NCI-H2196 (cell line): ENCODE measurements at regions not wholly inside any gene's neighbourhood (a gene's known extent, or its start where the extent isn't known, plus 50 kb on each side); places are given as distances from the start of the nearest gene placed in this dataset.
"Not testable (repeated sequence)": the region's sequence is repeated elsewhere in the genome, so short reads cannot be mapped to it uniquely, and the experiment has no call there.

Source experiments
- DNase-seq: peaks from one replicate; lab custom pipeline; 2025; ENCODE audit not compliant: unreplicated experiment; lab: John Stamatoyannopoulos, UW

GRCh38 chr6:15905488-15906419 lies 223.1 kb upstream of the MYLIP start:
- no peak for DNase-seq

GRCh38 chr6:15904651-15905376 lies 224.1 kb upstream of the MYLIP start:
- no peak for DNase-seq

DNA sequence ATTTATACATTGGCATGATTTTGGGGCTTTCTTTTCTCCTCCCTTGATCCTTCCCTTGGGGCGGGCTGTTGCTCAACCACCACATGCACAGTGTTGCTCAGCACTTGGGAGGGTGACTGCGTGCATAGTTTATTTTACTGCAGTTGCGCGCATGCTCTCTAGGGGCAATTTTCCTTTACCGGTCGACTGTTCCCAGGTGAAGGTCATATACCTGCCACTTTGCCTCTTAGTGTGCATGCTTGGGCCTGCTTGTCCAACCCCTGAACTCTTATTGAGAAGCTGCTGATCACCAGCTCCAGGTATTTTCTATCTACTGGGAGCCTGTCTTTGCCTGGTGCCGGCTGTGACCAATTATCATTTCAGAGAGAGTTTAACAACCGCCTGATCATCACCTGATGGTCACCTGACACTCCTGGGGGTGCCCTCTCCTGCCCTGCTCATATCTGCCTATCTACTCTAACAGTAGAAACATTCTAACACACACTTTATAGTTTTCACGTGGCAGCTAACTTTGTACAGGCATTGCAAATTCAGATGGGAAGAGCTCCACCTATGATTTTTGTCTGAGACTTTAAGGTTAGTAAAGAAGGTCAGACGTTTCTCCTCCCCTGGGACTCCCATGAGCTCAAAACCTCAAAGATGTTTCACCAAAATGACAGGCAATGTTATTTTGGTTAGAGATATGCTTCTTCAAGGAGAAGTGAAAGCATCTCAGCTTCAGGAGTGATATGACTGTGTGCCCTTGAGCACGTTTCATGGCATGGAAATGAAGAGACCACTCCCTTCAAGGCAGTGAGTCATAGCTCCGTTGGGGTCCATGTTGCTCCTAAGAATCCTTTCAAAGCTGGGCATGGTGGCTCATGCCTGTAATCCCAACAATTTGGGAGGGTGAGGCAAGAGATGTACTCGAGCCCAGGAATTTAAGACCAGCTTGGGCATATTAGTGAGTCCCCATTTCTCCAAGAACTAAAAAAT lies 227.5 kb upstream of the MYLIP start:
- no peak for DNase-seq

DNA sequence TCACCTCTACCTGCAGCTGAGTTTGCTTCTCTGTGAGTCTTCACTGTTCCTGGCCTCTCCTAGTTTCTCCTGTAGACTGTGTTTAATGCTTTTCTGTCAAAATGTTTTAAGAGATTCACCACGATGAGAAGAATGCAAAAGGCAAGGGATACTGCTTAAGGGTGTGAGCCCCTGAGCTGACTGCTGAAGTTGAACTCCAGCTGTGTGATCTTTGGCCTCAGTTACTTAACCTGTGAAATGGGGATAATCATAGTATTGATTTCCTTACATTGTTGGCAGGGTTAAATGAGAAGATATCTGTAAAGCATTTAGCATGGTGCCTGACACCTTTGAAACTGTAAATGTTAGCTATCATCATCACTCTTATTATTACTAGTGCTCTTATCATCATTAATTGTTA lies 230.2 kb upstream of the MYLIP start:
- DNase-seq = no peak

DNA sequence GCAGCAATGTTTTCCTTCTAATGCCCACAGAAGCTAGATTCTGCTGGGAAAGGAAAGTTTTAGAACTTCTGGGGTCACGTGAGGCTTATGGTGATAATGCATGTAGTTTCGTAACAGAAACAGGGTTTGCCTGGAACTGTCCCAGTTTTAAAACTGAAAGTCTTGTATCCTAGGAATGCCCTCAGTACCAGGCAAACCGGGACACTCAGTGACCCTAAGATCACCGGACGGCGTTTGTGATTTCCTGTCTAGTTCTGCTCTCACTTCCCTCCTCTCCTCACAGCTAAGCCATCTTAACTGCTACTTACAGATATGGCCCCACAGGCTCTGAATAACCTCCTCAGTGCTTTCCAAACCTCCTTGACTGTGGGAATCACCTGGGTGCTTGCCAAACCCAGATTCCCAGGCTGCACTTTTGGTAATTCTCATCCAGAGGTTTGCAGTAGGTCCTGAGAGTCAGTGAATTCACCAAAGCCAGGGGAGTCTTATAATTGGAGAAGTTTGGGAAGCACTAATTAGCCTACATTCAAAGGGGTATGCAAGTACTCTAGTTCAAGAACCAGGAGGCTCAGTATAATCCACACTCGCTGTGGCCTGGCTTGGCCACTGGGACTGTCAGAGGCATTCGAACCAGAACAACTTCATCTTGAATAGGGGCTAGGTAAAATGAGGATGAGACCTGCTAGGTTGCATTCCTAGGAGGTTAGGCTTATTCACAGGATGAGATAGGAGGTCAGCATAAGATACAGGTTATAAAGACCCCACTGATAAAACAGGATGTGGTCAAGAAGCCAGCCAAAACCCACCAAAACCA lies 231.6 kb upstream of the MYLIP start:
- no peak for DNase-seq

DNA sequence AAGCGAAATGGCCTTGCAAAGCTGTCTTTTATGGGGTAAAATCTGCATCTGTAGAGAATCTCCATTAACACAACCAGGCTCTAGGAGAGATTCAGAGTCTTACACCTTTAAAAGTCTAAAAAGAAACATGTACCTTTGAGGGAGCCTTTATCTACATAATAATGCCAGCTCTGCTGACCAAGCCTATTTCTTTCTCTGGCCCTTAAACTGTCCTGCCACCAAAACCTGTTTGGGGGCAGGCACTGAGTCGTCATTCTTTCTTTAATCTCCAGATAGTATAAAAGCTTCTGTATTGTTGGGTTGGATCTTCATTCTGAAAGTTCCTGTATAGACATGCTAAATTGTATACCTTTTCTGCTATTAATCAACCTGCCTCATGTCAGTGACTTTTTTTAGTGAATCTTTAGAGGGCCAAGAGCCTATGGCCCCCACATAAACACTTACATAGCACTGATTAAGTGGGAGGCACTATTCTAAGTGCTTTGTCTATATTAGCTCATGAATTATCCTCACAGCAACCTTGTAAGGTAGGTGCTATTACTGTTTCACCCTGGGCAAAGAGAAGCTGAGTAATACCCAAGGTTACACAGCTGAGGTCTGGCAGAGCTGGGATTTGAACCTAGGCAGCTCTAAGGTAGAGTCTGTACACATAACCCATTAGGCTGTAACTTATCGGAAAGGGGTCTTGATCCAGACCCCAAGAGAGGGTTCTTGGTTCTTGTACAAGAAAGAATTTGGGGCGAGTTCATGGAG lies 232.3 kb upstream of the DTNBP1 start:
- DNase-seq = no peak

DNA sequence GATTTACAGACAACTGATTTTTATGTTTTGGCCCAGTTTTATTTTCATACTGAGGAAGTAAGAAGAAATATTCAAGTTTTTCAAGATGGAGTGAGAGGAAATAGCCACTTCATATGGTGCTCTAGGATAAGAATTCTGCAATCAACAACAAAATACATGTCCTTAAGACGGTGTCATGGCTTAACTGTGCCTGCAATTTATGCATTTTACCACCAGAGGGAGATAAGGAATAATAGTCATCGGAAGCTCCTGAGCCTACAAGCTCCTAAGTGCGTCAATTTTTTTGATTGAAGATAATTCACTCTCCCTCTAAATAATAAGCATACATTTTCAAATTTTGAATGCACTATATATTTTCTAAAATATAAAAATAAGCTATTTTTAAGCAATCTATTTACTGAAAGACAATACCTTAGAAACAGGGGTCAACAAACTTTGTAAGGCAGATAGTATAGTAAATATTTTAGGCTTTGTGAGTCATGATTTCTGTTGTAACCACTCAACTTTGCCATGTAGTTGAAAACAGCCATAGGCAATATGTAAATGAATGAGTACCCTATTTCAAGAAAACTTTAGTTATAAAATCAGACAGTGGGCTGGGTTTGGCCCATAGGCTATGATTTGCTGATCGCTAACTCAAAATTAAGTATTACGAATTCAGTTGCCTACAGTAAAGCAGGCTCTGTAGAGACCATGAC lies 230.9 kb upstream of the DTNBP1 start:
- DNase-seq = no peak

- DNase-seq = no peak
Observed at GRCh38 chr6:15892369-15892768, 229.5 kb upstream of the DTNBP1 start.

DNA sequence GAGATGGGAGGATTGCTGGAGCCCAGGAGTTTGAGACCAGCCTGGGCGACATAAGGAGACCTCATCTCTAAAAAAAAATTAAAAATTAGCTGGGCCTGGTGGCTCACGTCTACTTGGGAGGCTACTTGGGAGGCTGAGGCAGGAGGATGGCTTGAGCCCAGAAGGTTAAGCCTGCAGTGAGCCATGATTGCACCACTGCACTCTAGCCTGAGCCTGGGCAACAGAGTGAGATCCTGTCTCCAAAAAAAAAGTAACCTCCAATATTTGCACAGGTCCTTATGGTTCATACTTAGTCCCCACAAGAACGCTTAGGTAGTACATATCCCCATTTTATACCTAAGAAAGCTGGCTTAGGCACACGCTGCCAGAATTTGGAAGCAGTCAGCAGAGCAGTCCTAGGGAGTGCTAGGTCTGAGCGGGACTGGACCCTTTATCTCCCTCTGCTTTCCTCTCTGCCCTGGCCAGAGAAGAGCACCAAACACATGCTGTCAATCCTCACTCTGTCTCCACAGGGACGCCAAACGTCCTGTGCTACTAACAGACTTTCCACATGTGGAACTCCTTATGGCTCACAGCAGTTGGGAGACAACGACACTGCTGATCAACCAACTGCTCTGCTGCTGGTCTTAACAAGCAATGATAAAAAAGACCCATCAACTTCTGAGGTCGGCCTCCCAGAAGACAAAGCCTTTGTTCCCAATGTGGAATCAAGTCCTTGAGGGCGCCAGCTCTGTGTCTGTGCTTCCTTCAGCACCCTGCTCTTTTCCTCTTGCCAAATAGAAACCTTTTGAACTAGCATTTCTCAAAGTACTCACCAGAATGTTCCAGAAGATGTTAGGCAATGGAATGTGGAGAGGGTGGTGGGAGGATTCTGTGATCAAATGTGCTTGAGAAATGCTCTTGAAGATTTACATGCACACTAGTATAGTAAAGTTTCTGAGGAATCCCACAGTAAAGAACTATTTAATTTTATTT lies 226.3 kb upstream of the DTNBP1 start:
- DNase-seq = no peak

GRCh38 chr6:15887491-15888461 lies 224.9 kb upstream of the DTNBP1 start:
- DNase-seq = no peak

- no peak for DNase-seq
Observed at GRCh38 chr6:15885624-15886023, 222.8 kb upstream of the DTNBP1 start.

GRCh38 chr6:15883593-15883992 lies 220.8 kb upstream of the DTNBP1 start:
- not testable (repeated sequence) for DNase-seq

- no peak for DNase-seq
Observed at GRCh38 chr6:15882915-15883314, 220.1 kb upstream of the DTNBP1 start.

DNA sequence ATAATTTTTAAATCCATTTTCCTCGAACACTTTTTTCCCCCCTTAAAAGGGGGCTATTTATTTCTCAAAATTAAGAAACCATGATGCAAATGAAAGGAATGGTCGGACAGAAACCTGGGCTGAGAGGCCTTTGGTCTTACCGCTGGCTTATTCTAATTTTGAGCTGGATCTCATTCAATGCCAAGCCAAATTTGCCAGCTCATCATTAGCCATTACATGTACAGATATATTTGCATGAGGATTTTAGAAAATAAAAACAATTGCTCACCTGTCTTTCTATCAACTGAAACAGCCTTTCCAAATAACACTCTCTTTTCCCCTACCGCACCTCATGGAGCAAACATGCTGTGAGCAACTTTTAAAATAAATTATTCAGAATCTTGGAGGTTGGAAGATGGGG lies 219.5 kb upstream of the DTNBP1 start:
- DNase-seq = no peak

DNA sequence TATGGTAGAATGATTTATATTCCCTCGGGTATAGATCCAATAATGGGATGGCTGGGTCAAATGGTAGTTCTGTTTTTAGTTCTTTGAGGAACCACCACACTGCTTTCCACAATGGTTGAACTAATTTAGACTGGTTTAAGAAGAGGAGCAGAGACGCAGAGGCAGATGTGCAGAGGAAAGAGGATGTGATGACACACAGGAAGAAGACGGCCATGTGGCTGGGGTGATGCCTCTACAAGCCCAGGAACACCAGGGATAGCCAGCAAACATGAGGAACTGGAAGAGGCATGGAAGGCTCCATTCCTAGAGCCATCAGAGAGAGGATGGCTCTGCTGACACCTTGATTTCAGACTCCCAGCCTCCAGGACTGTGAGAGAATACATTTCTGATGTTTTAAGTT lies 218.3 kb upstream of the DTNBP1 start:
- no peak for DNase-seq

- no peak for DNase-seq
Observed at GRCh38 chr6:15880262-15880973, 217.6 kb upstream of the DTNBP1 start.
